ENCODE measurements at regions not wholly inside any gene's neighbourhood (a gene's known extent, or its start where the extent isn't known, plus 50 kb on each side); places are given as distances from the start of the nearest gene placed in this dataset.

- TF ChIP-seq EZH2phosphoT487 (IDR thresholded peaks at IDR 0.05): no peak
- no peak for TF ChIP-seq EZH2 (IDR thresholded peaks at IDR 0.05)
- TF ChIP-seq CTCF (IDR thresholded peaks at IDR 0.05): no peak
Measured at GRCh38 chr18:39773646-39774045, 2181.4 kb upstream of the PIK3C3 start.
